H9 (cell line): ENCODE measurements at regions not wholly inside any gene's neighbourhood (a gene's known extent, or its start where the extent isn't known, plus 50 kb on each side); places are given as distances from the start of the nearest gene placed in this dataset.

ENCODE experiments used
- DNase-seq: peaks from one replicate; pipeline ENCODE4 v3.0.0-alpha.2; 2017
- H2AFZ ChIP-seq: one replicate; pipeline ENCODE4 v1.6.1; 2013; ENCODE audit warnings: mild to moderate bottlenecking, low read length, control low read depth, moderate library complexity
- H2AK5ac ChIP-seq: 2 replicates; pipeline ENCODE4 v1.6.1; 2013; ENCODE audit warnings: low read length, control low read depth, mixed read lengths; ENCODE audit not compliant: insufficient read length
- H2BK120ac ChIP-seq: one replicate; pipeline ENCODE4 v1.6.1; 2013; ENCODE audit warnings: low read depth, mild to moderate bottlenecking, low read length, control low read depth, inconsistent platforms; ENCODE audit not compliant: poor library complexity, severe bottlenecking
- H2BK12ac ChIP-seq: 2 replicates; pipeline ENCODE4 v1.6.1; 2013; ENCODE audit warnings: low read length, control low read depth, mixed read lengths, low read depth; ENCODE audit not compliant: insufficient read length
- H2BK15ac ChIP-seq: 2 replicates; pipeline ENCODE4 v1.6.1; 2013; ENCODE audit warnings: low read depth, low read length, control low read depth
- H2BK20ac ChIP-seq: one replicate; pipeline ENCODE4 v1.6.1; 2013; ENCODE audit warnings: low read depth, mild to moderate bottlenecking, low read length, control low read depth, inconsistent platforms; ENCODE audit not compliant: poor library complexity, severe bottlenecking
- H2BK5ac ChIP-seq: 2 replicates; pipeline ENCODE4 v1.6.1; 2013; ENCODE audit warnings: low read length, control low read depth, mixed read lengths; ENCODE audit not compliant: insufficient read length
- H3K14ac ChIP-seq: 2 replicates; pipeline ENCODE4 v1.6.1; 2013; ENCODE audit warnings: low read length, control low read depth; ENCODE audit not compliant: insufficient read depth
- H3K18ac ChIP-seq: 2 replicates; pipeline ENCODE4 v1.6.1; 2013; ENCODE audit warnings: low read depth, mild to moderate bottlenecking, mixed read lengths, low read length, control low read depth; ENCODE audit not compliant: insufficient read length
- H3K23ac ChIP-seq: 2 replicates; pipeline ENCODE4 v1.6.1; 2013; ENCODE audit warnings: low read length, control low read depth, mixed read lengths, low read depth; ENCODE audit not compliant: insufficient read length
- H3K23me2 ChIP-seq: 2 replicates; pipeline ENCODE4 v1.6.1; 2013; ENCODE audit warnings: low read depth, mild to moderate bottlenecking, mixed read lengths, low read length, control low read depth; ENCODE audit not compliant: insufficient read length, poor library complexity, severe bottlenecking
- H3K27ac ChIP-seq: 2 replicates; pipeline ENCODE4 v1.5.1; 2013; ENCODE audit warnings: low read length, control low read depth, mixed read lengths, low read depth; ENCODE audit not compliant: insufficient read length
- H3K27me3 ChIP-seq: 2 replicates; pipeline ENCODE4 v1.6.1; 2013; ENCODE audit warnings: low read length, control low read depth, inconsistent platforms; ENCODE audit not compliant: insufficient read depth
- H3K4ac ChIP-seq: 2 replicates; pipeline ENCODE4 v1.6.1; 2013; ENCODE audit warnings: low read depth, mild to moderate bottlenecking, control low read depth, inconsistent platforms, low read length, moderate library complexity
- H3K4me1 ChIP-seq: 2 replicates; pipeline ENCODE4 v1.6.1; 2013; ENCODE audit warnings: low read length, control low read depth, inconsistent platforms; ENCODE audit not compliant: insufficient read depth
- H3K4me2 ChIP-seq: 2 replicates; pipeline ENCODE4 v1.6.1; 2013; ENCODE audit warnings: low read length, control low read depth, mixed read lengths; ENCODE audit not compliant: insufficient read length, insufficient read depth
- H3K56ac ChIP-seq: 2 replicates; pipeline ENCODE4 v1.6.1; 2013; ENCODE audit warnings: low read depth, mild to moderate bottlenecking, mixed read lengths, low read length, control low read depth; ENCODE audit not compliant: insufficient read length
- H3K79me1 ChIP-seq: 2 replicates; pipeline ENCODE4 v1.6.1; 2013; ENCODE audit warnings: low read depth, mild to moderate bottlenecking, moderate library complexity, low read length, control low read depth, inconsistent platforms; ENCODE audit not compliant: insufficient read depth, poor library complexity, severe bottlenecking
- H3K79me2 ChIP-seq: 2 replicates; pipeline ENCODE4 v1.6.1; 2013; ENCODE audit warnings: low read length, control low read depth, inconsistent platforms; ENCODE audit not compliant: insufficient read depth
- H3K9ac ChIP-seq: 2 replicates; pipeline ENCODE4 v1.6.1; 2013; ENCODE audit warnings: low read length, control low read depth, mixed read lengths; ENCODE audit not compliant: insufficient read length; ENCODE audit errors: extremely low read depth
- H3K9me3 ChIP-seq: one replicate; pipeline ENCODE4 v1.6.1; 2013; ENCODE audit warnings: low read depth, low read length, inconsistent platforms; ENCODE audit not compliant: control insufficient read depth
- H3T11ph ChIP-seq: one replicate; pipeline ENCODE4 v1.6.1; 2013; ENCODE audit warnings: mild to moderate bottlenecking, low read length, control low read depth, inconsistent platforms
- H4K20me1 ChIP-seq: one replicate; pipeline ENCODE4 v1.6.1; 2013; ENCODE audit not compliant: control insufficient read depth, insufficient read length, insufficient read depth
- H4K5ac ChIP-seq: 2 replicates; pipeline ENCODE4 v1.6.1; 2013; ENCODE audit warnings: low read depth, mild to moderate bottlenecking, mixed read lengths, low read length, control low read depth; ENCODE audit not compliant: insufficient read length
- H4K8ac ChIP-seq: replicated peaks from 2 replicates; pipeline ENCODE4 v1.6.1; 2013; ENCODE audit warnings: low read length, control low read depth, mixed read lengths, low read depth; ENCODE audit not compliant: insufficient read length
- H4K91ac ChIP-seq: 2 replicates; pipeline ENCODE4 v1.6.1; 2013; ENCODE audit warnings: low read depth, mild to moderate bottlenecking, moderate library complexity, mixed read lengths, low read length, control low read depth; ENCODE audit not compliant: insufficient read length
- H3K27ac Mint-ChIP-seq, 3 experiments: 2 replicates in 2 of 3; 3 replicates in 1 of 3; pipeline ENCODE4 v1.8.0; 2020 to 2021; ENCODE audit warnings: mixed read lengths in 3 of 3, mild to moderate bottlenecking in 1 of 3, moderate library complexity in 1 of 3
- H3K27me3 Mint-ChIP-seq: 2 replicates; pipeline ENCODE4 v1.8.0; 2021; ENCODE audit warnings: low read depth, mild to moderate bottlenecking, moderate library complexity, mixed read lengths
- H3K36me3 Mint-ChIP-seq, 3 experiments: 2 replicates in 2 of 3; 3 replicates in 1 of 3; pipeline ENCODE4 v1.8.0; 2020 to 2021; ENCODE audit warnings: low read depth in 3 of 3, mixed read lengths in 3 of 3; ENCODE audit not compliant: insufficient read depth in 1 of 3
- H3K4me1 Mint-ChIP-seq, 2 experiments: 2 replicates each; pipeline ENCODE4 v1.8.0; 2020; ENCODE audit warnings: mixed read lengths in 2 of 2
- H3K4me3 Mint-ChIP-seq, 2 experiments: 2 replicates in 1 of 2; 3 replicates in 1 of 2; pipeline ENCODE4 v1.8.0; 2020 to 2021; ENCODE audit warnings: mild to moderate bottlenecking in 2 of 2, mixed read lengths in 2 of 2, moderate library complexity in 1 of 2
- H3K9me3 Mint-ChIP-seq, 2 experiments: 2 replicates in 1 of 2; 3 replicates in 1 of 2; pipeline ENCODE4 v1.8.0; 2020; ENCODE audit warnings: mild to moderate bottlenecking in 2 of 2, mixed read lengths in 2 of 2, moderate library complexity in 1 of 2
- CTCF ChIP-seq: fragments of 200-600 bp; sonication (generic); conservative IDR thresholded peaks from 3 replicates; pipeline ENCODE4 v1.8.0; 2021; ENCODE audit warnings: antibody characterized with exemption, mild to moderate bottlenecking
- WGBS: extraction: QIAGEN DNeasy Blood & Tissue Kit; methylation state at CpG from one replicate; pipeline ENCODE4 v1.1.7; 2013; ENCODE audit warnings: missing lambda C conversion rate, low lambda C conversion rate, mixed read lengths; ENCODE audit not compliant: insufficient read length; ENCODE audit errors: extremely low coverage; 5-methylcytosine and 5-hydroxymethylcytosine counted together

- H3K79me2 ChIP-seq: no peaks in the 10 kb centered on the region
- no peak overlapping the region for H2BK15ac ChIP-seq
- H3T11ph ChIP-seq: no peak overlapping the region
- H2AFZ ChIP-seq: no peak overlapping the region
- H2BK5ac ChIP-seq: no peak overlapping the region
- H3K27ac ChIP-seq: no peak overlapping the region
- H3K9me3 Mint-ChIP-seq: no peaks in the 10 kb centered on the region
- no peak overlapping the region for H4K5ac ChIP-seq
- peaks cover 2% of the 10 kb centered on the region; the same call in 1 of the 2 replicates for H3K27me3 Mint-ChIP-seq
- H3K9ac ChIP-seq: no peak overlapping the region
- no peak for TF ChIP-seq CTCF
- DNase-seq: no peak
- no peak overlapping the region for H2BK20ac ChIP-seq
- no peak overlapping the region for H3K4me2 ChIP-seq
- H3K9me3 ChIP-seq: no peaks in the 10 kb centered on the region
- no peaks in the 10 kb centered on the region for H4K20me1 ChIP-seq
- H3K36me3 Mint-ChIP-seq: no peaks in the 10 kb centered on the region
- H4K8ac ChIP-seq: no peak overlapping the region
- H3K4me3 Mint-ChIP-seq: no peak overlapping the region
- H3K27ac Mint-ChIP-seq: no peak overlapping the region
- no peak overlapping the region for H3K18ac ChIP-seq
- H3K27me3 ChIP-seq: no peaks in the 10 kb centered on the region
- H3K4ac ChIP-seq: no peak overlapping the region
- H2BK120ac ChIP-seq: no peak overlapping the region
- H4K91ac ChIP-seq: no peak overlapping the region
- H3K14ac ChIP-seq: no peak overlapping the region
- H3K23me2 ChIP-seq: no peaks in the 10 kb centered on the region
- no peak overlapping the region for H3K56ac ChIP-seq
- peaks cover 7% of the 10 kb centered on the region for H3K4me1 ChIP-seq
- no peaks in the 10 kb centered on the region for H3K79me1 ChIP-seq
- no CpG with 5 or more reads among the region's 3 CpGs for WGBS
- H3K4me1 Mint-ChIP-seq: peaks cover 10% of the 10 kb centered on the region in 2 experiments
- no peak overlapping the region for H3K23ac ChIP-seq
- no peak overlapping the region for H2BK12ac ChIP-seq
- no peak overlapping the region for H2AK5ac ChIP-seq
Measured at GRCh38 chr12:105613887-105614286, 283.4 kb downstream of the C12orf75 start.
